Liver (tissue), 8 donors: ENCODE measurements at regions not wholly inside any gene's neighbourhood (a gene's known extent, or its start where the extent isn't known, plus 50 kb on each side); places are given as distances from the start of the nearest gene placed in this dataset.

ENCODE experiments used
- DNase-seq: peaks from one replicate; pipeline ENCODE4 v3.0.0-alpha.2; 2017; ENCODE audit warnings: low spot score
- H3K27ac ChIP-seq, 2 donors: one replicate each; pipeline ENCODE4 v1.7.0; 2013; ENCODE audit warnings: inconsistent platforms in 2 of 2, low read length in 2 of 2, control low read depth in 1 of 2, low read depth in 1 of 2, mild to moderate bottlenecking in 1 of 2
- H3K27me3 ChIP-seq, 4 donors: one replicate each; pipeline versions ENCODE4 v1.6.1 to v1.7.0; 2013; ENCODE audit warnings: low read length in 3 of 4, inconsistent platforms in 1 of 4, mild to moderate bottlenecking in 1 of 4, moderate library complexity in 1 of 4; ENCODE audit not compliant: control insufficient read depth in 4 of 4, insufficient read depth in 4 of 4
- H3K36me3 ChIP-seq, 4 donors: one replicate each; pipeline versions ENCODE4 v1.6.1 to v1.7.0; 2013; ENCODE audit warnings: low read length in 3 of 4, mild to moderate bottlenecking in 3 of 4, low read depth in 1 of 4, moderate library complexity in 1 of 4; ENCODE audit not compliant: control insufficient read depth in 4 of 4, insufficient read depth in 3 of 4
- H3K4me1 ChIP-seq, 4 donors: one replicate each; pipeline versions ENCODE4 v1.6.1 to v1.7.0; 2013; ENCODE audit warnings: low read length in 3 of 4, mild to moderate bottlenecking in 3 of 4, moderate library complexity in 1 of 4; ENCODE audit not compliant: control insufficient read depth in 4 of 4, insufficient read depth in 4 of 4
- H3K4me3 ChIP-seq, 3 donors: one replicate each; pipeline versions ENCODE4 v1.6.1 to v1.7.0; 2013; ENCODE audit warnings: low read length in 3 of 3, control low read depth in 1 of 3, low read depth in 1 of 3, mild to moderate bottlenecking in 1 of 3
- H3K9ac ChIP-seq, 2 donors: one replicate each; pipeline ENCODE4 v1.7.0; 2013; ENCODE audit warnings: low read length in 2 of 2, mild to moderate bottlenecking in 2 of 2, moderate library complexity in 2 of 2, control low read depth in 1 of 2, low read depth in 1 of 2
- H3K9me3 ChIP-seq, 4 donors: one replicate each; pipeline versions ENCODE4 v1.6.1 to v1.7.0; 2013; ENCODE audit warnings: low read length in 3 of 4; ENCODE audit not compliant: control insufficient read depth in 4 of 4
- EGR1 ChIP-seq, 2 donors: IDR thresholded peaks; 2 replicates each; pipeline ENCODE4 v1.6.1; 2016 to 2018; ENCODE audit warnings: antibody characterized with exemption in 2 of 2, low read depth in 2 of 2
- FOXA1 ChIP-seq: IDR thresholded peaks from 2 replicates; pipeline ENCODE4 v1.6.1; 2016; ENCODE audit warnings: antibody characterized with exemption
- FOXA2 ChIP-seq: IDR thresholded peaks from 2 replicates; pipeline ENCODE4 v1.6.1; 2016; ENCODE audit warnings: antibody characterized with exemption
- GABPA ChIP-seq, 2 donors: IDR thresholded peaks in 1 of 2; conservative IDR thresholded peaks in 1 of 2; 2 replicates each; pipeline ENCODE4 v1.6.1; 2016; ENCODE audit warnings: antibody characterized with exemption in 2 of 2, mild to moderate bottlenecking in 1 of 2, moderate library complexity in 1 of 2
- HNF4A ChIP-seq, 2 donors: conservative IDR thresholded peaks; 2 replicates each; pipeline ENCODE4 v1.6.1; 2016; ENCODE audit warnings: antibody characterized with exemption in 2 of 2, mild to moderate bottlenecking in 2 of 2
- HNF4G ChIP-seq: IDR thresholded peaks from 2 replicates; pipeline ENCODE4 v1.6.1; 2016; ENCODE audit warnings: antibody characterized with exemption
- JUND ChIP-seq, 2 donors: IDR thresholded peaks; 2 replicates each; pipeline ENCODE4 v1.6.1; 2016; ENCODE audit warnings: antibody characterized with exemption in 2 of 2
- RAD21 ChIP-seq, 2 donors: IDR thresholded peaks; 2 replicates each; pipeline ENCODE4 v1.6.1; 2016; ENCODE audit warnings: antibody characterized with exemption in 2 of 2, mild to moderate bottlenecking in 2 of 2
- RXRA ChIP-seq, 2 donors: IDR thresholded peaks; 2 replicates each; pipeline ENCODE4 v1.6.1; 2017 to 2018; ENCODE audit warnings: antibody characterized with exemption in 2 of 2, mild to moderate bottlenecking in 1 of 2
- SP1 ChIP-seq: IDR thresholded peaks from 2 replicates; pipeline ENCODE4 v1.6.1; 2018; ENCODE audit warnings: antibody characterized with exemption, mild to moderate bottlenecking
- TAF1 ChIP-seq: conservative IDR thresholded peaks from 2 replicates; pipeline ENCODE4 v1.6.1; 2016; ENCODE audit warnings: antibody characterized with exemption, mild to moderate bottlenecking
- YY1 ChIP-seq: IDR thresholded peaks from 2 replicates; pipeline ENCODE4 v1.6.1; 2016; ENCODE audit warnings: antibody characterized with exemption, mild to moderate bottlenecking
- WGBS: extraction: QIAGEN DNeasy Blood & Tissue Kit; methylation state at CpG from one replicate; pipeline ENCODE4 v1.1.7; 2013; 5-methylcytosine and 5-hydroxymethylcytosine counted together
- TF ChIP-seq, protein P1 (sequence below): IDR thresholded peaks from 2 replicates; pipeline ENCODE4 v1.6.1; 2016; ENCODE audit warnings: antibody characterized with exemption
- TF ChIP-seq, protein P2 (sequence below): IDR thresholded peaks from 2 replicates; pipeline ENCODE4 v1.6.1; 2016; ENCODE audit warnings: antibody characterized with exemption, mild to moderate bottlenecking
- TF ChIP-seq, protein P3 (sequence below): IDR thresholded peaks from 2 replicates; pipeline ENCODE4 v1.6.1; 2016; ENCODE audit warnings: antibody characterized with exemption
- TF ChIP-seq, protein P4 (sequence below): fragments of 150-350 bp; IDR thresholded peaks from 2 replicates; pipeline ENCODE4 v1.5.1; 2017; ENCODE audit warnings: improper control_type of control experiment, low read depth, low read length; ENCODE audit not compliant: missing input control
- donor health status: healthy.
- donor health status: healthy.
- donor health status: healthy.
- donor health status: healthy.
- donor health status: healthy.

DNA sequence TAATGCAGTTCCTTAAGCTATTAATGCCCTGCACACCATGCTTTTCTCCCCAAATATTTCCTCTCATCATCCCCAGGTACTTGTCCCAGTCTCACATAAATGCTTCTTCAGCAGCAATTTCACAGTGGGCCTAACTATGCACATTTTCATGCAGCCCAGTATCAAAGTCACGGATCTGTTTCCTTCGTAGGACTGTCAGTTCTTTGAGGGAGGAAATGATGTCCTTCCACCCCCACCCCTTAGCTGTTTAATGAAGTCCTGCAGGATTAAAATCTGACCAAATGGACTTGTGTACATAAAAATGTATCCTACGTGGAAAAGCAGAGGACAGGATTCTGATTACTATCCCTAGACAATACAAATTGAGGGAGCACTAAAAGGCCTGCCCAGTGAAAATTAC lies 68.6 kb upstream of the ARGLU1 start:
- H3K4me3 ChIP-seq = no peak overlapping the region
- 85% methylated on average over 3 of the region's 3 CpGs for WGBS
- TF ChIP-seq, protein P1, sequence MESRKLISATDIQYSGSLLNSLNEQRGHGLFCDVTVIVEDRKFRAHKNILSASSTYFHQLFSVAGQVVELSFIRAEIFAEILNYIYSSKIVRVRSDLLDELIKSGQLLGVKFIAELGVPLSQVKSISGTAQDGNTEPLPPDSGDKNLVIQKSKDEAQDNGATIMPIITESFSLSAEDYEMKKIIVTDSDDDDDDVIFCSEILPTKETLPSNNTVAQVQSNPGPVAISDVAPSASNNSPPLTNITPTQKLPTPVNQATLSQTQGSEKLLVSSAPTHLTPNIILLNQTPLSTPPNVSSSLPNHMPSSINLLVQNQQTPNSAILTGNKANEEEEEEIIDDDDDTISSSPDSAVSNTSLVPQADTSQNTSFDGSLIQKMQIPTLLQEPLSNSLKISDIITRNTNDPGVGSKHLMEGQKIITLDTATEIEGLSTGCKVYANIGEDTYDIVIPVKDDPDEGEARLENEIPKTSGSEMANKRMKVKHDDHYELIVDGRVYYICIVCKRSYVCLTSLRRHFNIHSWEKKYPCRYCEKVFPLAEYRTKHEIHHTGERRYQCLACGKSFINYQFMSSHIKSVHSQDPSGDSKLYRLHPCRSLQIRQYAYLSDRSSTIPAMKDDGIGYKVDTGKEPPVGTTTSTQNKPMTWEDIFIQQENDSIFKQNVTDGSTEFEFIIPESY = no peak
- no peak for TF ChIP-seq YY1
- no peak for TF ChIP-seq HNF4G
- no peak for TF ChIP-seq RXRA (IDR thresholded peaks at IDR 0.05)
- TF ChIP-seq, protein P2, sequence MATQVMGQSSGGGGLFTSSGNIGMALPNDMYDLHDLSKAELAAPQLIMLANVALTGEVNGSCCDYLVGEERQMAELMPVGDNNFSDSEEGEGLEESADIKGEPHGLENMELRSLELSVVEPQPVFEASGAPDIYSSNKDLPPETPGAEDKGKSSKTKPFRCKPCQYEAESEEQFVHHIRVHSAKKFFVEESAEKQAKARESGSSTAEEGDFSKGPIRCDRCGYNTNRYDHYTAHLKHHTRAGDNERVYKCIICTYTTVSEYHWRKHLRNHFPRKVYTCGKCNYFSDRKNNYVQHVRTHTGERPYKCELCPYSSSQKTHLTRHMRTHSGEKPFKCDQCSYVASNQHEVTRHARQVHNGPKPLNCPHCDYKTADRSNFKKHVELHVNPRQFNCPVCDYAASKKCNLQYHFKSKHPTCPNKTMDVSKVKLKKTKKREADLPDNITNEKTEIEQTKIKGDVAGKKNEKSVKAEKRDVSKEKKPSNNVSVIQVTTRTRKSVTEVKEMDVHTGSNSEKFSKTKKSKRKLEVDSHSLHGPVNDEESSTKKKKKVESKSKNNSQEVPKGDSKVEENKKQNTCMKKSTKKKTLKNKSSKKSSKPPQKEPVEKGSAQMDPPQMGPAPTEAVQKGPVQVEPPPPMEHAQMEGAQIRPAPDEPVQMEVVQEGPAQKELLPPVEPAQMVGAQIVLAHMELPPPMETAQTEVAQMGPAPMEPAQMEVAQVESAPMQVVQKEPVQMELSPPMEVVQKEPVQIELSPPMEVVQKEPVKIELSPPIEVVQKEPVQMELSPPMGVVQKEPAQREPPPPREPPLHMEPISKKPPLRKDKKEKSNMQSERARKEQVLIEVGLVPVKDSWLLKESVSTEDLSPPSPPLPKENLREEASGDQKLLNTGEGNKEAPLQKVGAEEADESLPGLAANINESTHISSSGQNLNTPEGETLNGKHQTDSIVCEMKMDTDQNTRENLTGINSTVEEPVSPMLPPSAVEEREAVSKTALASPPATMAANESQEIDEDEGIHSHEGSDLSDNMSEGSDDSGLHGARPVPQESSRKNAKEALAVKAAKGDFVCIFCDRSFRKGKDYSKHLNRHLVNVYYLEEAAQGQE = no peak
- TF ChIP-seq GABPA (IDR thresholded peaks at IDR 0.05 in 1 of 2, conservative IDR thresholded peaks at IDR 0.05 in 1 of 2) = no peak
- TF ChIP-seq FOXA1 = no peak
- TF ChIP-seq TAF1 = no peak
- TF ChIP-seq EGR1 (IDR thresholded peaks at IDR 0.05; ENCODE audit: low read depth in 2 of 2) = no peak
- TF ChIP-seq, protein P3, sequence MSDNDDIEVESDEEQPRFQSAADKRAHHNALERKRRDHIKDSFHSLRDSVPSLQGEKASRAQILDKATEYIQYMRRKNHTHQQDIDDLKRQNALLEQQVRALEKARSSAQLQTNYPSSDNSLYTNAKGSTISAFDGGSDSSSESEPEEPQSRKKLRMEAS = no peak
- TF ChIP-seq FOXA2 = no peak
- TF ChIP-seq, protein P4, sequence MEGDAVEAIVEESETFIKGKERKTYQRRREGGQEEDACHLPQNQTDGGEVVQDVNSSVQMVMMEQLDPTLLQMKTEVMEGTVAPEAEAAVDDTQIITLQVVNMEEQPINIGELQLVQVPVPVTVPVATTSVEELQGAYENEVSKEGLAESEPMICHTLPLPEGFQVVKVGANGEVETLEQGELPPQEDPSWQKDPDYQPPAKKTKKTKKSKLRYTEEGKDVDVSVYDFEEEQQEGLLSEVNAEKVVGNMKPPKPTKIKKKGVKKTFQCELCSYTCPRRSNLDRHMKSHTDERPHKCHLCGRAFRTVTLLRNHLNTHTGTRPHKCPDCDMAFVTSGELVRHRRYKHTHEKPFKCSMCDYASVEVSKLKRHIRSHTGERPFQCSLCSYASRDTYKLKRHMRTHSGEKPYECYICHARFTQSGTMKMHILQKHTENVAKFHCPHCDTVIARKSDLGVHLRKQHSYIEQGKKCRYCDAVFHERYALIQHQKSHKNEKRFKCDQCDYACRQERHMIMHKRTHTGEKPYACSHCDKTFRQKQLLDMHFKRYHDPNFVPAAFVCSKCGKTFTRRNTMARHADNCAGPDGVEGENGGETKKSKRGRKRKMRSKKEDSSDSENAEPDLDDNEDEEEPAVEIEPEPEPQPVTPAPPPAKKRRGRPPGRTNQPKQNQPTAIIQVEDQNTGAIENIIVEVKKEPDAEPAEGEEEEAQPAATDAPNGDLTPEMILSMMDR = no peak
- no peak for TF ChIP-seq HNF4A (conservative IDR thresholded peaks at IDR 0.05)
- H3K36me3 ChIP-seq = no peaks in the 10 kb centered on the region
- no peaks in the 10 kb centered on the region for H3K4me1 ChIP-seq
- H3K27me3 ChIP-seq = no peaks in the 10 kb centered on the region
- H3K9me3 ChIP-seq = no peaks in the 10 kb centered on the region
- H3K9ac ChIP-seq = no peak overlapping the region
- DNase-seq = no peak
- no peak overlapping the region for H3K27ac ChIP-seq

DNA sequence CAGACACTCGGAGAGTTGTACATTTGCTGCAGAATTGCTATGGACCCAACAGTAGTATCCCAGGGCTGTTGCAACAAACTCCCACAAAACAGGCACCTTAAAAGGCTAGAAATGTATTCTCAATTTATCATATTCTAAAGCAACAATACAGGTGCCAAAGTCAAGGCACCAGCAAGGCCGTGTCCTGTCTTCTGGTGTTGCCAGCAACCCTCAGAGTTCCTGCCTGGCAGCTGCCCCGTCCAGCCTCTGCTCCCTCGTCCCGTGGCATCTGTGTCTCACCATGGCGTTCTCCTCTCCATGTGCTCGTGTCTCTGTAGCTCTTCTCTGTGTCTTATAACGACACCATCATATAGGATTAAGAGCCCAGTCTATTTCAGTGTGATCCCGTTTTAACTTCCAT lies 67.7 kb upstream of the ARGLU1 start:
- Histone ChIP-seq H3K27ac (no peak overlapping the region), H3K36me3 (no peaks in the 10 kb centered on the region), H3K4me3 (no peak overlapping the region), H3K9me3 (no peaks in the 10 kb centered on the region), H3K4me1 (no peaks in the 10 kb centered on the region), H3K27me3 (no peaks in the 10 kb centered on the region), H3K9ac (no peak overlapping the region)
- no peak for DNase-seq
- 89% methylated on average over 9 of the region's 9 CpGs for WGBS
- TF ChIP-seq, protein P3 = no peak
- TF ChIP-seq FOXA1 (no peak), JUND (IDR thresholded peaks at IDR 0.05) (no peak), GABPA (IDR thresholded peaks at IDR 0.05 in 1 of 2, conservative IDR thresholded peaks at IDR 0.05 in 1 of 2) (no peak), HNF4A (conservative IDR thresholded peaks at IDR 0.05) (no peak), HNF4G (no peak), SP1 (no peak), RAD21 (IDR thresholded peaks at IDR 0.05) (no peak), FOXA2 (no peak), YY1 (no peak), TAF1 (no peak)
- TF ChIP-seq, protein P4 = no peak
- TF ChIP-seq, protein P1 = no peak
